Mammary epithelial cell (primary cell): ENCODE measurements at regions not wholly inside any gene's neighbourhood (a gene's known extent, or its start where the extent isn't known, plus 50 kb on each side); places are given as distances from the start of the nearest gene placed in this dataset.

Experiments
- CTCF ChIP-seq, 2 donors: IDR thresholded peaks in 1 of 2; conservative IDR thresholded peaks in 1 of 2; 2 replicates each; pipeline ENCODE4 v1.5.1; 2011 to 2012; ENCODE audit warnings: inconsistent platforms in 2 of 2, low read length in 2 of 2, mild to moderate bottlenecking in 2 of 2, control low read depth in 1 of 2, low read depth in 1 of 2; ENCODE audit not compliant: insufficient read depth in 1 of 2; ENCODE audit errors: extremely low read depth in 1 of 2
- EZH2 ChIP-seq: IDR thresholded peaks from 2 replicates; pipeline ENCODE4 v1.6.1; 2012; ENCODE audit warnings: low read length, inconsistent platforms, borderline replicate concordance

- TF ChIP-seq EZH2, result no peak
- TF ChIP-seq CTCF (conservative IDR thresholded peaks at IDR 0.05 in 1 of 2, IDR thresholded peaks at IDR 0.05 in 1 of 2; ENCODE audit: extremely low read depth in 1 of 2, insufficient read depth in 1 of 2, low read depth in 1 of 2, low read length in 2 of 2), result no peak
These were observed 538.8 kb upstream of the CXADR start for GRCh38 chr21:16974060-16974459.
